Kidney (tissue), 13 donors: ENCODE measurements at regions not wholly inside any gene's neighbourhood (a gene's known extent, or its start where the extent isn't known, plus 50 kb on each side); places are given as distances from the start of the nearest gene placed in this dataset.

Experiments used
- DNase-seq, 5 donors: peaks; one replicate each; pipeline ENCODE4 v3.0.0-alpha.2; 2013 to 2020
- FAIRE-seq: peaks from 2 replicates; lab custom pipeline; 2012; peaks lifted over from hg19 to GRCh38; lab: Jason Lieb, UNC
- H3K27ac ChIP-seq, 2 donors: one replicate each; pipeline ENCODE4 v1.7.0; 2013; ENCODE audit warnings: low read depth in 2 of 2, low read length in 2 of 2, inconsistent platforms in 1 of 2
- H3K27me3 ChIP-seq: one replicate; pipeline ENCODE4 v1.7.1; 2013; ENCODE audit warnings: low read length, inconsistent platforms; ENCODE audit not compliant: control insufficient read depth, insufficient read depth
- H3K36me3 ChIP-seq, 3 donors: one replicate each; pipeline versions ENCODE4 v1.7.0 to v1.7.1; 2013; ENCODE audit warnings: low read length in 3 of 3, control low read depth in 1 of 3, inconsistent platforms in 1 of 3; ENCODE audit not compliant: insufficient read depth in 3 of 3, control insufficient read depth in 2 of 3
- H3K4me1 ChIP-seq, 3 donors: one replicate each; pipeline versions ENCODE4 v1.7.0 to v1.7.1; 2013; ENCODE audit warnings: low read length in 3 of 3, inconsistent platforms in 1 of 3, low read depth in 1 of 3; ENCODE audit not compliant: control insufficient read depth in 2 of 3, insufficient read depth in 2 of 3
- H3K4me3 ChIP-seq, 3 donors: one replicate each; pipeline versions ENCODE4 v1.7.0 to v1.8.1; 2013; ENCODE audit warnings: low read length in 3 of 3, control low read depth in 1 of 3, inconsistent platforms in 1 of 3
- H3K9ac ChIP-seq, 3 donors: one replicate each; pipeline versions ENCODE4 v1.7.0 to v1.7.1; 2013; ENCODE audit warnings: low read length in 3 of 3, control low read depth in 1 of 3, inconsistent platforms in 1 of 3
- H3K9me3 ChIP-seq, 3 donors: one replicate each; pipeline versions ENCODE4 v1.7.0 to v1.7.1; 2013; ENCODE audit warnings: low read length in 3 of 3, control low read depth in 1 of 3, inconsistent platforms in 1 of 3; ENCODE audit not compliant: control insufficient read depth in 2 of 3, insufficient read depth in 1 of 3
- CTCF ChIP-seq: IDR thresholded peaks from 3 replicates; pipeline ENCODE4 v1.5.1; 2012; ENCODE audit warnings: mild to moderate bottlenecking, moderate library complexity, borderline replicate concordance; ENCODE audit not compliant: insufficient read depth; ENCODE audit errors: extremely low read depth
- intact Hi-C: fragments of 100-400 bp; cut with DNase I; formaldehyde crosslinking; loops from one replicate; pipeline ENCODE4 v1.11.1; 2022
- donor health status: control.
- donor health status: control.
- donor health status: control.
- donor health status: control.
- donor health status: control.
- donor health status: DM: yes; HTN: yes; CAD: no.
- donor health status: Normal renal cell carcinoma (clear cell type).

- H3K4me3 ChIP-seq: no peak overlapping the region
- intact Hi-C loops: no loop called here
- DNase-seq (no peak), FAIRE-seq (no peak)
- H3K36me3 ChIP-seq: no peaks in the 10 kb centered on the region
- no peaks in the 10 kb centered on the region for H3K9me3 ChIP-seq
- peaks cover 0 to 3% (median 0%) of the 10 kb centered on the region in 3 donors for H3K4me1 ChIP-seq
- peak overlapping the region in 1 of 2 donors; percentile 35 for H3K27ac ChIP-seq
- H3K9ac ChIP-seq: no peak overlapping the region
- H3K27me3 ChIP-seq: no peaks in the 10 kb centered on the region
- no peak for TF ChIP-seq CTCF
Observed at GRCh38 chr15:68510558-68510957, 68.2 kb upstream of the CORO2B start.

GRCh38 chr15:68511073-68511991 is 67.5 kb upstream of the CORO2B start:
- Histone ChIP-seq H3K9me3 (no peaks in the 10 kb centered on the region), H3K4me3 (no peak overlapping the region), H3K9ac (no peak overlapping the region), H3K36me3 (no peaks in the 10 kb centered on the region), H3K27me3 (no peaks in the 10 kb centered on the region), H3K4me1 (peaks cover 0 to 3% (median 0%) of the 10 kb centered on the region in 3 donors), H3K27ac (peak overlapping the region in 1 of 2 donors; percentile 35)
- FAIRE-seq: no peak
- intact Hi-C loops: no loop called here
- no peak for TF ChIP-seq CTCF
- no peak for DNase-seq

- Histone ChIP-seq H3K36me3 (no peaks in the 10 kb centered on the region), H3K9me3 (no peaks in the 10 kb centered on the region), H3K4me1 (peaks cover 0 to 3% (median 0%) of the 10 kb centered on the region in 3 donors), H3K4me3 (no peak overlapping the region), H3K9ac (no peak overlapping the region), H3K27me3 (no peaks in the 10 kb centered on the region), H3K27ac (peak overlapping the region in 1 of 2 donors; percentile 43)
- DNase-seq (no peak), FAIRE-seq (no peak)
- intact Hi-C loops: no loop called here
- TF ChIP-seq CTCF: no peak
Observed at GRCh38 chr15:68512052-68512451, 66.7 kb upstream of the CORO2B start.
